ENCODE measurements at regions not wholly inside any gene's neighbourhood (a gene's known extent, or its start where the extent isn't known, plus 50 kb on each side); places are given as distances from the start of the nearest gene placed in this dataset.

- peak; percentile 20 for DNase-seq
Measured at GRCh38 chr10:113292086-113292485, 260.8 kb upstream of the HABP2 start.

DNA sequence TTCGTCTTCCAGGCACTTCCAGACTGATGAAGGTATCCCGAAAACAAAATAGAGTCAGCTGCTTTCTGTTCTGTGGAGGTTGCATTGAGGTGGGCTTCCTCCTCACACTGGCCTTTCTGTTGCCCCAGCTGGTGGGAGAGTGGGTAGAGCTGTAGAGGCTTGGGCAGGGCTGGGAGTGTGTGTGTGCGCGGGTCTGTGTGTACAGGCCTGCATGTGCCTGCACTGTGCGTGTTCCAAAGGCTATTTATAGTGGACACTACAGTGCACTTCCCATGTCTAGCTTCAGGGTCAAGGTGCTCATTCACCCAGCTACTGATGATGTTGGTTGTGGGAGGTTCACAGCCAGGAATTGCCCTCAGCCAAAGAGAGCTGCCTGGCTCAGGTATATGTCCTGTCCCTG lies 260.1 kb upstream of the HABP2 start:
- no peak for DNase-seq

GRCh38 chr10:113293167-113293566 lies 259.7 kb upstream of the HABP2 start:
- no peak for DNase-seq

GRCh38 chr10:113294868-113295267 lies 258.0 kb upstream of the HABP2 start:
- DNase-seq = no peak

DNA sequence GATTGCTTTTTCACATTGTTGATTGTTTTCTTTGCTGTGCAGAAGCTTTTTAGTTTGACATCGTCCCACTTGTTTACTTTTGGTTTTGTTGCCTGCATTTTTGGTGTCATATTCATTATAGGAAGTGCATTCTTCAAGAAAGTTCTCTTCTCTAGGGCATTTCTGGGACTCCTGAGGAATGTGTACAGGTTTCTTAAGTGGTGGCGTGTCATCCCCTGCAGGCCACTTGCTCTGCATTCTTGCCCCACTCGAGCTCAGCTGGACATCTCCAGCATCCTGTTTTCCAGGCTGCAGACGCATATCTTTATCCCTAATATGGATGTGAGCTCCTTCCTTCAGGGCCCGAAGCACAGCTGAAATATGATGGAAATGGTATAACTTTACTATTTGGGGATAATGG lies 255.6 kb upstream of the HABP2 start:
- no peak for DNase-seq

GRCh38 chr10:113298616-113299015 lies 254.2 kb upstream of the HABP2 start:
- no peak for DNase-seq

DNA sequence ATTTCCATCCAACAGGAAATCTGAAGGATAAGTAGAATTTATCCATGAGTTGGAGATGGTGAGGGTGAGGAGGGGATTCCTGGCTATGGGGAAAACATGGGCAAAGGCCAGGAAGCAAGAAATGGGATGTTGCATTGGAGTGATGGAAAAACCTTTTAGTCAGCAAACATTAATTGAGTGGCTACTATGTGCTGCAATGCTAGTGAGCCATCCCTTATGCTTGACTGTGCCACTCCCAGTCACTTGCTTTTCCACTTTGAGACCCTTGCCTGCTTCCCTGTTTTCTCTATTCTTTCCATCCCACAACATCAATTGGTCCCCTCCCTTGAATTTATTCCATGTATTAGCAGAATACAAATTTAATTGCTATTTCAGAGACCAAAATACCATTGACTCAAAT lies 252.7 kb upstream of the HABP2 start:
- DNase-seq = no peak

DNA sequence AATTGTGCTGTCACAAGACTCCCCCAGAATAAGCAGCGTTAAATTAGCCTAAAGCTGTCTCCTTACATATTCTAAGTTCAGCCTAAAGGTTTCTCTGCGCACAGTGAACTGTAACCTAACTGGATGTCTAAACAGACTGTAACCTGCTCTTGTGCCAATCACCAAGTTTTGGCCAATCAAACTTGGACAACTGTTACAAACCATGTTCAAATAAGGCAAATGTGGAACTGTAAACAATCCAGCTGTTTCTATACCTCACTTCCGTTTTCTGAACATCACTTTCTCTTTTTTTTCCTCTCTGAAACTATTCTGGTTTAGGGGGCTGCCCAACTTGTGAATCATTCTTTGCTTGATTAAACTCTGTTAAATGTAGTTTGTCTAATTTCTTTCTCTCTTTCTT lies 252.2 kb upstream of the HABP2 start:
- peak; percentile 4 for DNase-seq

GRCh38 chr10:113301342-113301984 lies 251.4 kb upstream of the HABP2 start:
- peak; percentile 38 for DNase-seq

DNA sequence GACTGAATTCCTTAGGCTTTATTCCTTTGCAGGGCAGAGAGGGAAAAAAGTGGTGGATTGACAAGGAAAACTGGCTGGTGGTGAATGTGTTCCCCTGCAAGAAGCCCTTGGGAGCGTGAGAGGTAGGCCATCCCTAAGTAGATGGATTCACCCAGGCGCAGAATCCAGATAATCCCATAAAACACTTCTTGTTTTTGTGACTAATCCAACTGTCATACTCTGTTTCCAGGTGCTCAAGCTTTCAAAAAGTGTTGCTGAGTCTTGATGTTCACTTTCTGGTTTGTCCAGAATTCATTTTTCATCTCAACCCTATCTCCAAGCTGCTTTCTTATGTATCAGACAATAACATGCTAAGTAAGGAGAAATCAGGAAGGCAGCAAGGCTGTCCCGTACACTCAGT lies 250.8 kb upstream of the HABP2 start:
- DNase-seq = no peak

- DNase-seq = peak; percentile 4
Measured at GRCh38 chr10:113303544-113304146, 249.2 kb upstream of the HABP2 start.

GRCh38 chr10:113304726-113305125 lies 248.1 kb upstream of the HABP2 start:
- no peak for DNase-seq

GRCh38 chr10:113305871-113306270 lies 247.0 kb upstream of the HABP2 start:
- no peak for DNase-seq

GRCh38 chr10:113309791-113310190 lies 243.1 kb upstream of the HABP2 start:
- no peak for DNase-seq

GRCh38 chr10:113310347-113310746 lies 242.5 kb upstream of the HABP2 start:
- peak; percentile 48 for DNase-seq

GRCh38 chr10:113313048-113313602 lies 239.7 kb upstream of the HABP2 start:
- DNase-seq = no peak

DNA sequence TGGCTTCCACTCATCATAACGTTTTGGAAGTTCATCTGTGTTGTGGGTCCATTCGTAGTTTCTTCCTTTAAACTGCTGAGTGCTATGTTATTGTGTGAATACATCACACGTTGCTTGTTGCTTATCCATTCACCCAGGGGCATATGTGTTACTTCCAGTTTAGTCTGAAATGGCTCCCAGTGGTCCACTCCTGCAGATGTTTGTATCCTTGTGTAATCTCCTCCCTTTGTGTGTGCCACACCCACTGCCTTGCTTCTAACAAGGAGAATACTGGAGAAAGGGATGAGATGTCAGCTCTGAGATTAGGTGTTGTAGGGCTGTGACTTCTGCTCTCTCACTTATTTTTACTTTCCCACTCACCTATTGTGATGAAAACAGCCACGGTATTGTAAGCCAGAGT lies 239.1 kb upstream of the HABP2 start:
- DNase-seq = no peak

GRCh38 chr10:113316506-113316905 lies 236.3 kb upstream of the HABP2 start:
- peak; percentile 4 for DNase-seq

DNA sequence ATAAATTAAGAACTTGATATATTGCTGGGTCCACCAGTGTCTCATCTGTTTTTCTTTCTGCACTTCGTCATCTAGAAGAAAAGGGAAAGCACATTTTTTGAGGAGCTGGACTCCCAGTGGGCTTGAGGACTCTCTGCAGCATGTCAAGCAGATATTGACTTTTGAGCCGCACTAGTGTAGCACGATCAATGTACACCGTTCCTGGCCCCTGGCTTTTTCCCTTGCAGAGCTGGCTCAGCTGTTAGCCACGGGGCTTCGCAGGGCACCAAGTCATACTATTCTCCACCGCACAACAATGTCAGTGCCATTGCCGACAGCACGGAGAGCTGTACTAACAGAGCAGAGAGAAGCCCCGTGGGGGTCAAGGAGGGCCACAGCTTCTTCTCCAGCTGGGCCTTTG lies 235.4 kb upstream of the HABP2 start:
- no peak for DNase-seq

GRCh38 chr10:113319479-113319878 lies 233.4 kb upstream of the HABP2 start:
- DNase-seq = no peak

- DNase-seq = no peak
Measured at GRCh38 chr10:113320211-113320610, 232.6 kb upstream of the HABP2 start.

GRCh38 chr10:113320987-113321386 lies 231.9 kb upstream of the HABP2 start:
- DNase-seq = no peak

DNA sequence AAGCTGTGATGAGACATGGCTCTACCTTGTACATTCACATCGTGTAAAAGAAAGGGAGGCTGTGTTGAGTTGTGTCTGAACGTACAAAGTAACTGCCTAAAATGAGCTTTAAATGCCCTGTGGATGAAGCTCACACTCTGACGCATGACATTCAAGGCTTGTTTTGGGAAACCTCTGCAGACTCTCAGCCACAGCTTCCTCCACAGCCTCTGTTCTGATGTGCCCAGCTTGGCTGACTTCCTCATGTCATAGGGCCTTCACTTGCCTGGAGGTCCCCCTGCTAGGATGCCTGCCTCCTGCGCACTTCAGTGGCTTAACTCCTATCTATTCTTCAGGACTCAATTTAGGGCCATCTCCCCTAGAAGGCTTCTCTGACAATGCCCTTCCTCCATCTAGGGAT lies 230.0 kb upstream of the HABP2 start:
- DNase-seq = peak; percentile 68

DNA sequence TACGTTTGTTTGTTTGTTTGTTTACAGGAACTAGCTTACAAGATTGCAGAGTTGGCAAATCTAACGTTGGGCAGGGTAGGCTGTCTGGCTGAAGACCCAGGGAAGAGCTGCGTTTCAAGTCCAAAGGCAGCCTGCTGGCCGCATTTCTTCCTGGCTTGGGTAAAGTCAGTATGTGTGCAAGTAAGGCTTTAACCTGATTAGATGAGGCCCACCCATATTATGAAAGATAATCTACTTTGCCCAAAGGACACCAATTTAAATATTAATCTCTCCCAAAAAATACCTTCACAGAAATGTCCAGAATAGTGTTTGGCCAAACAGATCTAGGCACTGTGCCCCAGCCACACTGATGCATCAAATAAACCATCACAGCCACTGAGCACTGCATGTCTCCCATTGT lies 228.9 kb upstream of the HABP2 start:
- no peak for DNase-seq
